SIG-M5 treated with dmso at 0.1 percent for 504 hours (cell line): ENCODE measurements at regions not wholly inside any gene's neighbourhood (a gene's known extent, or its start where the extent isn't known, plus 50 kb on each side); places are given as distances from the start of the nearest gene placed in this dataset.
"Not testable (repeated sequence)": the region's sequence is repeated elsewhere in the genome, so short reads cannot be mapped to it uniquely, and the experiment has no call there.

Source experiments
- DNase-seq: peaks from one replicate; lab custom pipeline; 2025; ENCODE audit not compliant: unreplicated experiment; lab: John Stamatoyannopoulos, UW

DNA sequence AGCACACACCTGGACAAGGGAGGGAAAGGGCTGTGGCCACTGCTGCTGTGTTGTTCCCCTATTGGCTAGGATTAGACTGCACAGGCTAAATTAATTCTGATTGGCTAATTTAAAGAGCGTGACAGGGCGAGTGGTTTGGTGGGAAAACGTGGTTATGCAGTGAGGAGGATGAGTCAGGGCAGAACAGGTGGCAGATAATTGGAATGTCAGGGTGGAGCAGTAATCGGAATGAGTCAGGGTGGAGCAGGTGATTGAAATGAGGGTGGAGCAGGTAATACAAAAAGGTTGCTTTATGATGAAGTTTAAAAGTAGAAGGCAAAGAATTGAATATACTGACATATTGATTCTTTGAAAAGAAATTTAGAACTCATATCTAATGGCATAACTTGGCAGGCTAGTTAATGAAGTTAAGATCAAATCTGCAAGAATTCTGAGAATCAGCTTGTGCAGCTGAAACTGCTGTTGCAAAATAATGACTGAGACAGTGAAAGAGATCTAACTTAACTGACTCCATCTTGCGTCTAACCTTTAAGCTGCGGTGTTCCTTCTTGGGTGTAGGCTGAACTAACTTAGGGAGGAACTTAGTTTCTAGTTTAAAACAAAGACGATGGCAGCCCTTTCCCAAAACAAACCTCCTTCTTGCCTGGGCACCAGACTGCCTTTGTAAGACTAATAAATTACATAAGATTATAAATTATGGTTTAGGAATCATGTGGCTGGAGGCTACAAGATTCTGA, 174.3 kb downstream of the UTP18 start:
- peak; percentile 21 for DNase-seq

DNA sequence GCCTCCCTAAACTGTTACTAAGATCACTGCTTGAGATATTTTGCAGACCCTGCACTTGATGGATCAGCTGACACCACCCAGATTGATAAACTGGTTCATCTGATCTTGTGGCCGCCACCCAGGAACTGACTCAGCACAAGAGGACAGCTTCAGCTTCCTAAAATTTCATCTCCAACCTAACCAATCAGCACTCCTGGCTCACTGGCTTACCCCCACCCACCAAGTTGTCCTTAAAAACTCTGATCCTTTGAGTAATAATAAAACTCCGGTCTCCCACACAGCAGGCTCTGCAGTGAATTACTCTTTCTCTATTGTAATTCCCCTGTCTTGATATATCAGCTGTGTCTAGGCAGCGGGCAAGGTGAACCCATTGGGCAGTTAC, 174.8 kb downstream of the UTP18 start:
- no peak for DNase-seq

- DNase-seq: peak; percentile 41
These were observed 175.3 kb downstream of the UTP18 start for GRCh38 chr17:51435641-51436091.

DNA sequence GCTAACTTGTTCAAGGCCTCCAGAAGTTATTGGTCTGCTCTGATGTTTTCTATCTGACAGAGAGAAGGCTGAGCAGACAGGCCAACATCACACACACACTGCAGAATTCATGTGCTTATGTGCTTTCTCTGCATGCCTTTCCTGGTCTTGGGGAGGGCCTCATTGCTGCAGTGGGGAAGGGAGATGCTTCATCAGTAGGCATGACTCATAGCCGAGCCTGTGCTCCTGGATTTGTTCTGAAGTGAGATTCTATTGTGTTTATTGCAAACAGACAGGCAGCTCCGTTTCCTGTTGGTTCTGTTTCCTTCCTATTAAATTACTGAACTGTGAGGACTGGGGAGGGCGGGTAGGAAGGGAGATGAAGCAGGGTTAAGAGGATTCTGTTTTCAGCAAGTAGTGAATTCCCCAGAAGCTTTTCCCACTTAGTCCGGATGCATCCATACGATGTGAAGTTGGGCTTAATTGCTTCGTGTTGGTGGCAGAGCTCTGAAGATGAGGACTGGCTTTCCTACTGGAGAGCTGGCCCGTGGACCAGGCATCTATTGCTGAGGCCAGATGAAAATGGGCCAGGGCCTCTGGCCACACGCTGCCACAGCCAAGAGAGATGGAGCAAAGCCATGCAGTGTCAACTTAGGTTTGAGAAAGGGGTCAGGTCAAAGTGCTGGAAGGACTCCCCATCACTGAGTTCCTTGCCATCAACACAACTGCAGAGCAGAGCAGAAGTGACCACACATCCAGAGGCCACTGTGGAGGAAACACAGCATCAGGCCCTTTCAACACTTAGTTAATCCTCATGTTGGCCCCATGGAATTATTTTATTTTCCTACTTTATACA, 179.3 kb downstream of the UTP18 start:
- no peak for DNase-seq

GRCh38 chr17:51441431-51441830, 181.1 kb downstream of the UTP18 start:
- DNase-seq: no peak

DNA sequence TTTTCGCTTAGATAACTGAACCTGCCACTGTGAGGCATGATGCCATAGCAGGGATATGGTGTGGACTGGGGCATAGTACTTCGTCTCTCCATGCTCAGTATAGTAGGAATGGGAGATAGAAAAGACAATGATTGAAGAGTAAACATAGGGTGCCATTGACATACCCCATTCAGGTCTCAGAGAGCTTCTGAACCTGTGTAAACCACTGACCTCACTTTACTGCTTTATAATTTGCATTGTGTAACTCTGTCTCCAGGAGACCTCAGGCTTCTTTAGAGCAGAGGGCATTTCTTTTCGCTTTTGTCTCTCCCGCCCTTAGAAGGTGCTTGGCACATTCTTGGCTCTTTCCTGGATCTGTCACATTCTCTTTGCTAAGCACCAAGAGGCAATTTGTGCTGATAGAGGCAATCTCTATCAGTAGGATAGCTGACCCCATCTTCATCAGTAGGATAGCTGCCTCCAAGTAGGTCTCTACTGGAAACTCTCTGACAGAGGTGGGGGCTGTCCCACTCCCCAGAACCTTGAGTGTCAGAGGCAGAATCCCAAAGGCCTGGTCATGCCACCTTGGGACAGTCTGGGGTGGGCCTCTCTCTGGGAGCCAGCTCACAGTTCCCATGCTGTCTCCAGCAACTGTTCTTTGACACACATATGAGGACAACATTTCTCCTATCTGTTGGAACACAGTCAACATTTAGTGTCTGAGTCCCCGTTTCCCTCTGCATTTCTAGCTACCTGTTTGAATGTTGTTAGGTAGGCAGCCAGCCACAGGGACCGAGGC, 181.9 kb downstream of the UTP18 start:
- DNase-seq: no peak

- DNase-seq: no peak
These were observed 183.3 kb downstream of the UTP18 start for GRCh38 chr17:51443646-51444045.

- DNase-seq: no peak
These were observed 185.6 kb downstream of the UTP18 start for GRCh38 chr17:51445946-51446345.

DNA sequence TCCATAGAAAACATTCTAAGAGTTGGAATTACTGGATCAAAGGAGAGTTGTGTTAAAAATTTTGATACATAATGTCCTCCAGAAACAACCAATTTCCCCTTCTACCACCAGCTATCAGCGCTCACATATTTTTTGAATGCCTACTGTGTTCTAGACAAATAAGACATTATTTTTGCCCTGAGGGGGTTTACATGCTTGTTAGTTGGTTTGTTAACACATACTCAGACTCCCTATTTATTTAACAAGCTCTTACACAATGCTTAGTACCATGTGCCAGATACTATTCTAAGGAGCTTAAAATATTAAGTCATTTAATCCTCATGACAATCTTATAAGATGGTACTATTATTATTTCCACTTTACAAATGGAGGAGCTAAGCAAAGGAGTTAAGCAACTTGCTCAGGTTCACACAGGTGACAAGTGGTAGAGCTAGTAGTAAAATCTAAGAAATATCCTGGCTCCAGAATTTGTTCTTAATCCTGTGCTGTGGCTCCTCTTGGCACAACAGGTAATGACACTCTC, 194.2 kb downstream of the UTP18 start:
- DNase-seq: no peak

- DNase-seq: no peak
These were observed 194.9 kb downstream of the UTP18 start for GRCh38 chr17:51455211-51455610.

DNA sequence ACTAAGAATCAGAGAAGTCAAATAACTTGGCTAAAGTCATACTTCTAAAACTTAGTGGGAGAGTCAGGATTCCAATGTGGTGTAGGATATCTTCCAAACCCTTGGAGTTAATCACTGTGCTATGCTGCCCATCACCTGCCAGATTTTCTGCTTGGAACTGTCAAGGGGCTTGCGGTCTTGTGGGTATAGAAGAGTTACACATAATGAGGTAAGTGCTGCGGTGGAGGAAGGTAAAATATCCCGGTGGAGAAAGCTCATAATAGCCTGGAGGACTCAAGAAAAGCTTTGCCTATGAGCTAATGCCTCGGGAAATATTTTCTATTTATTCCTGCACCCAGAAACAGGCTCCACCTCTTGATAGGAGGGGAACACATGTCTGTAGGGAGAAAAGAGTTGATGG, 195.6 kb downstream of the UTP18 start:
- no peak for DNase-seq

DNA sequence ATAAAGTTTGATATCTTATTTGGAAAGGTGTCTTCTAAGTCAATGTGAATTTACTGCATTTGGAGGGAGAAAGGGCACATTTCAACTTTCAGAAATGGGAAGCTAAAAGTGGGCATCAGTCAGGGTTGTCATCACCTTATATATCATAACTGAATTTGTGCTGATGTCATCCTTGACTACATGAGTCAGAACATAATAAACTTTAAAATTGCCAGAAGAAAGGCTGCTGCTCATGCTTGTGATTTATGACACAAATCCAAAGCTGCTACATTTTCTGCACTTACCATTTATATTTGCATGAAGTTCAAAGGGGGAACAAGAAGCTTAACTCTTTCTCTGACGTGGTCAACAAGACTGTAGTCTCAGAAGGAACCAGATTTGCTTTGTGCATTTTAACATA, 196.6 kb downstream of the UTP18 start:
- no peak for DNase-seq

DNA sequence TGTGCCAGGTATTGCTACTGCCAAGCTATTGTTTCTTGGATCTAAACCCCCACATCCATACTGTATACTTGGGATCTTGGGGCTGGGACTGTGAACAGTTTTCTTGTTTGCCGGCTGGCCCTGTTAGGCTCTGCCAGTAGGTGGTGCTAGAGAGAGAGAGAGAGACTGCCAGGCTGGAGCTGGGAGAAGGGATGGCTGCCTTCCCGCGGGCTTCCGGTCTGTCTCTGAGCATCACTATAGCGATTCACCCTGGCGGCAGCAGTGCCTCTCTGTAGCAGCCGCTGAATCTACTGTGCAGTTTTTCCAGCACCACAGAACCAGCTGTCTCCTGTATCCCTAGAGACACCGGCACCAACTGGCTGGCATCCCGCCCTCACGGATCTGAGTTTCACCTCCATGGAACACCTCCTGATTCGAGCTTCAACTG, 201.2 kb downstream of the UTP18 start:
- DNase-seq: peak; percentile 50

DNA sequence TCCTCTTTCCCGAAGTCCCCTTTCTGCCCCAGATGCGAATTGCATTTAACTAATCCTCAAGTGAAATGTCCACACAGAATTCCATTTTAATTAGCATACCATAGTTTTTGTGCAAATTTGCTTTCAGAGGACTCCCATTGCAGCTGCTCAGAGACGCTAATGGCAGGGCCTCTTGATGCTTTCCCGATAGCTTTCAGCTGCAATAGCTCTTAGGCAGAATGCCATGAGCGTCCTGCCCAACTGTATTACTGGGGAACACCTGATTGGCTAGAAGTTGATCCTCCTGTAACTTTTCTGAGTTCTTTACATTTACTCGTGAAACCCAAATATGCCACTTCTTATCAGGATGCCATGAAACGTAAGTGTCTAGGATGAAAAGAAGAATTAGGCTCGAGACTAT, 203.0 kb downstream of the UTP18 start:
- no peak for DNase-seq

GRCh38 chr17:51467336-51467735, 207.0 kb downstream of the UTP18 start:
- no peak for DNase-seq

- DNase-seq: no peak
These were observed 212.4 kb downstream of the UTP18 start for GRCh38 chr17:51472670-51473205.

GRCh38 chr17:51474764-51475163, 214.4 kb downstream of the UTP18 start:
- no peak for DNase-seq

GRCh38 chr17:51475730-51476129, 215.4 kb downstream of the UTP18 start:
- no peak for DNase-seq

DNA sequence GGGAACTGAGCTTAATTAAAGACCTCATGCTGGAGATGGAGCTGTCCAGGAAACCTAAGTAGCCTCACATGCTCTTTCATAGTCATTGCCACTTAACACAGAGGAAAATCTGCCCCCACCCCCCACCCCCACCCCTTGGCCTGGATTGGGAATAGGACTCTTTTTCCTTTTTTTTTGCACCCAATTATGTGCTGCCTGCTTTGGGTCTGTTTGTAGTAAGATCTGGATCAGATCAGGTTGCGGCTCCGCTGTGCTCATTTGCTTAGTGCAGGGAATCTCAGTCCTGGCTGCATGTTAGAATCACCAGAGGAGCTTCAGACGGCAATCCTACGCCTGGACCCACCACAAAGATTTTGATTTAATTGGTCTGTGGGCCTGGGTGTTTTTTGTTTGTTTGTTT, 219.0 kb downstream of the UTP18 start:
- no peak for DNase-seq

DNA sequence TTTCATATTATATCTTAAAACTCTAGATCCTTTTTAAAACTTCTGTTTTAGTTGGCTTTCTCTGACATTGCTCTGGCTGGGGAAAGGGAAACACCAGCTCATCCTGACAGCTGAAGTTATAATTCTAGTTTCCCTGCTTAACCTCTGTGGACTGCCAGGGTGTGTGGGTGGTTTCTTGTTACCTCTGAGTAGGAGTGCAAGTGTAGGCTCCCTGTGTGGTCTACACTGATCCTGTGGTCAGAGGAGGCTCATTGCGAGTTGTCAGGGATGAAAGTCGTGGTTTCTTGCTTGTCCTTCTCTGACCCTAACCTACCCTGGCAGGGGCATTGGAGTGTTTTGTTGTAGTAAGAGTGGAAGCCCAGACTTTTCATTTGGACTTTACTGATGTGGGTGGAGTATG, 221.0 kb downstream of the UTP18 start:
- DNase-seq: no peak

DNA sequence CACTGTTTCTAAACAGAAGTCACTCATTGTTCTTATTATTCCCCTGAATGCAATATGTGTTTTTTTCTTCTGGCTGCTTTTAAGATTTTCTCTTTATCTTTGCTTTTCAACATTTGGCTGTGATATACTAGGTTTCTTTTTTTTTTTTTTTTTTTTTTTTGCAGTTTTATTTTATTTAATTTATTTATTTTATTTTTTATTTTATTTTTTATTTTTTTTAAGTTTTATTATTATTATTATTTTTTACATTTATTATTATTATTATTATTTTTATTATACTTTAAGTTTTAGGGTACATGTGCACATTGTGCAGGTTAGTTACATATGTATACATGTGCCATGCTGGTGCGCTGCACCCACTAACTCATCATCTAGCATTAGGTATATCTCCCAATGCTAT, 221.9 kb downstream of the UTP18 start:
- DNase-seq: not testable (repeated sequence)
